Right lung (tissue), 2 donors: ENCODE measurements at regions not wholly inside any gene's neighbourhood (a gene's known extent, or its start where the extent isn't known, plus 50 kb on each side); places are given as distances from the start of the nearest gene placed in this dataset.
A peak's percentile ranks its signal among the peaks of the same experiment; 100 is the strongest.
"Not testable (repeated sequence)": the region's sequence is repeated elsewhere in the genome, so short reads cannot be mapped to it uniquely, and the experiment has no call there.

Experiments
- DNase-seq, 2 donors: peaks; one replicate each; pipeline ENCODE4 v3.0.0-alpha.2; 2013

- not testable (repeated sequence) for DNase-seq
Measured at GRCh38 chr4:121616449-121616848, 80.3 kb downstream of the ANXA5 start.

DNA sequence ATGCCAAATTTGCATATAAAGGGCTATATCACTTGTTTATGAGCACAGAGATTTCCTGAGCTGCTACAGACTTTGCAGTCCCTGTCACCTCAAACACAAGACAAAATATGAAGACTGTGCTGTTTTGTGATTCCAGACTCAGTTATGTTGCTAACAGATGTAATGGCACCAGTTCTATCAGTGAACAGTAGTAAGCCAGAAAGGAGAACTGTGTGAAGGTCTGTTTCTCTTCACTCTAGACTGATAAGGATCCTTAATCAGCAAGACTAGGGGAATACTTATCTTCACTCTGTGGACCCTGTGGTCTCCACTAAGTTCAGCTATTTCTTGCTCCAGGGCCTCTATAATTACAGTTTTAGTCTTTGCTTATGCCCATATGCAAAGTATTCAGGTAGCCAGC is 82.7 kb downstream of the ANXA5 start:
- DNase-seq = no peak

- DNase-seq = no peak
Measured at GRCh38 chr4:121599049-121599448, 97.7 kb downstream of the ANXA5 start.

DNA sequence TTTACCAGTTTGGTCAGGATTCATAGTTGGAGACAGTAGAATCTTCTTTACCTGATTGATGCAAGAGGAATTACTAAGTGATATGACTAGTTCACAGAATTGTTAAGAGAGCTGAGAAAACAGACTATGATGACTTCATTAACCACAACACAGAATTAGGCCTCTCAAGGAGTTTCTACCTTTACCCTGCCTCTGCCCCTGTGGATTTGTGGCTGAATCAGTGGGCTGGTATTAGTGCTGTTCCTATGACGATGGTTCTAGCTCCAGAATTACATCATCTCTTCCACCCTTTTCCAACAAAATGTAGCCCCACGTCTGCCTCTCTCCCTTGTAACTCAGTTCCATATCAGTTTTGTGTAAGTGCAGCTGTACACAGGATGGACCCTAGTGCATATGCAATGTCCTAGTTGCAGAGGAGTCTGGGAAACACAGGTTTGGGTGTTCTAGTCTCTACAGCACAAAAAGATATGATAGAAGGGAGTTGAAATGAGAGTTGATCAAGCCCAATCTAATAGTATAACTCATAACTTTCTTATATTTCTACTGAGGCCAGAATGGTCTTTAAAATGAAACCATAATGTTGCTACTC is 99.3 kb downstream of the ANXA5 start:
- no peak for DNase-seq

DNA sequence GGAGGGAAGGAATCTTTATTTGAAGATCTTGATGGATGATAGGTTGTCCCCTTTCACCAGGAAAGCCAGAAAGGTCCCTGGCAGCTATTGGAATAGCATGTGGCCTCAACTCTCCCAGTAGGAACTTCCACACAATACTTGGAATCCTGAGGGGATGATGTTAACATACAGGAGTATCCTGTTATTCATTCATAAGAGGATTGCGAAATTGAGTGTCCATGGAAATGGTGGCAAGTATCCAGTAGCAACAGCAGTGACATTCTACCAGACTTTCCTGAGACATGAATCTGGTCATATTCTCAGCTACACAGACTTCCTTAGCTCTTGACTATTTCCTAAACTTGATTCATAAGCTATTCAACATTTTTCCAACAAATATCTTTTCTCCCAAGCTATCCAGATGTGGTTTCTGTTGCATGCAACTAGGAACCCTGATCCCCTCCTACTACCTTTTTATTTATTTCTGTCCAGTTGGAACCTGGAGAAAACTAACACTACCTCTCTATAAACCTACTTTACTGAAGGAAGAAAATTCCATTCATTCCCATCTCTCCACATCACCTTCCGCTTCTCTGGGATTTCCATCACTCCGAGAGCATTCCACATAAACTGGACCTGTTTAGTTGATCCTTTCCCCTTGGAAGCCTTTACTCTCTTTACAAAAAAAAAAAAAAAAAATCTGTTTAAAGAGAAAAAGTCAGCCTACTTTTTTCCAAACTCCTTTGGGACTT is 101.8 kb downstream of the ANXA5 start:
- DNase-seq = peak; percentile 24 to 26

GRCh38 chr4:121593760-121594159 is 103.0 kb downstream of the ANXA5 start:
- DNase-seq = no peak

- not testable (repeated sequence) for DNase-seq
Measured at GRCh38 chr4:121592257-121592656, 104.5 kb downstream of the ANXA5 start.

- no peak for DNase-seq
Measured at GRCh38 chr4:121584836-121585235, 111.9 kb downstream of the ANXA5 start.

DNA sequence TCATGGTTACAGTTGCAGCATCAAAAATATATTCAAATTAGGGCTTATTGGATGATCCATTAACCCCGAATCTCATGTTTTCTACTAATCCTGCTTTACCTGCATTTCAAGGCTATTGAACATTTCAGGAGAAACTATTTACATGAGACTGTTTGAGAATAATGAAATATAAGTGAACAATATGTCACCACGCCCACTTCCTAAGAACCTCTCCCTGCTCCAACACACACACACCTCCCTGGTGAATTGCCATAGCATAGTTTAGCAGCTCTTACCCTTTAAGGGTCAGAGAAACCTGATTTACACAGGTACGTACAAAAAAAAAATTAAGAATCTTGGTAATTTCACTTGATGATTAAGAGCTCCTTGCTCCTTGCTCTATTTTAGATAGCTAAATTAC is 113.4 kb downstream of the ANXA5 start:
- DNase-seq = no peak

GRCh38 chr4:121582296-121582695 is 114.5 kb downstream of the ANXA5 start:
- no peak for DNase-seq

DNA sequence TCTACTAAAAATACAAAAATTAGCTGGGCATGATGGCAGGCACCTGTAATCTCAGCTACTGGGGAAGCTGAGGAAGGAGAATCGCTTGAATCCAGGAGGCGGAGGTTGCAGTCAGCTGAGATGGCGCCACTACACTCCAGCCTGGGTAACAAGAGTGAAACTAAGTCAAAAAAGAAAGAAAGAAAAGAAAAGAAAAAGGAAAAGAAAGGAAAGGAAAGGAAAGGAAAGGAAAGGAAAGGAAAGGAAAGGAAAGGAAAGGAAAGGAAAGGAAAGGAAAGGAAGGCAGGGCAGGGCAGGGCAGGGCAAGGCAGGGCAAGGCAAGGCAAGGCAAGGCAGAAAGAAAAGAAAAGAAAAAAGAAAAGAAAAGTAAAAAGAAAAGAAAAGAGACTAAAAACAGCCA is 121.4 kb downstream of the ANXA5 start:
- not testable (repeated sequence) for DNase-seq

DNA sequence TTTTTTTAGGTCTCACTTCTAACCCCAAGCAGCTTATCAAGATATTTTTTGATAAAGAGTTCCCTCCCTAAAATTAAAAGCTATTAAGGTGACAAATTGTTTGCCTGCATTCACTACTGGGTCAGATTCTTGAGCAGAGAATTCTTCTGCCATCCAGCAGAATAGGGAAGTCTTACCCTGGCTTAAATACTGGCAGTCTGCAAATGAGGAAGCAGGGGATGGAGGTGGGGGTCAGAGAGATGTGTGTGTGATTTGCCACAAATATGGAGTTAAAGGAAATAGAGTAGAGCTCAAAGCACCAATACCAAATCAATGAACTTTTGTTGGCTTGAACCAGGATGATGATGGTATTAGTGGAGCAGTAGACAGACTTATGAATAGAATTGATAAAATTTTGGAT is 122.2 kb downstream of the ANXA5 start:
- no peak for DNase-seq

DNA sequence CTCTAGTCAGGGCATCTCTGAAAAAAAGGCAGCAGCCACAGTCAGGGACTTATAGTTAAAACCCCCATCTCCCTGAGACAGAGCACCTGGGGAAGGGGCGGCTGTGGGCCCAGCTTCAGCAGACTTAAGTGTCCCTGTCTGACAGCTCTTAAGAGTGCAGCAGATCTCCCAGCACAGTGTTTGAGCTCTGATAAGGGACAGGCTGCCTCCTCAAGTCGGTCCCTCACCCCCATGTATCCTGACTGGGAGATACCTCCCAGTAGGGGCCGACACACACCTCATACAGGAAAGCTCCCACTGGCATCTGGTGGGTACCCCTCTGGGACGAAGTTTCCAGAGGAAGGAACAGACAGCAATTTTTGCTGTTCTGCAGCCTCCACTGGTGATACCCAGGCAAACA is 129.0 kb downstream of the ANXA5 start:
- DNase-seq = no peak

GRCh38 chr4:121564840-121565375 is 131.9 kb downstream of the ANXA5 start:
- DNase-seq = peak; percentile 31 to 40

GRCh38 chr4:121562811-121563210 is 134.0 kb downstream of the ANXA5 start:
- peak in 1 of 2 donors; percentile 13 for DNase-seq

DNA sequence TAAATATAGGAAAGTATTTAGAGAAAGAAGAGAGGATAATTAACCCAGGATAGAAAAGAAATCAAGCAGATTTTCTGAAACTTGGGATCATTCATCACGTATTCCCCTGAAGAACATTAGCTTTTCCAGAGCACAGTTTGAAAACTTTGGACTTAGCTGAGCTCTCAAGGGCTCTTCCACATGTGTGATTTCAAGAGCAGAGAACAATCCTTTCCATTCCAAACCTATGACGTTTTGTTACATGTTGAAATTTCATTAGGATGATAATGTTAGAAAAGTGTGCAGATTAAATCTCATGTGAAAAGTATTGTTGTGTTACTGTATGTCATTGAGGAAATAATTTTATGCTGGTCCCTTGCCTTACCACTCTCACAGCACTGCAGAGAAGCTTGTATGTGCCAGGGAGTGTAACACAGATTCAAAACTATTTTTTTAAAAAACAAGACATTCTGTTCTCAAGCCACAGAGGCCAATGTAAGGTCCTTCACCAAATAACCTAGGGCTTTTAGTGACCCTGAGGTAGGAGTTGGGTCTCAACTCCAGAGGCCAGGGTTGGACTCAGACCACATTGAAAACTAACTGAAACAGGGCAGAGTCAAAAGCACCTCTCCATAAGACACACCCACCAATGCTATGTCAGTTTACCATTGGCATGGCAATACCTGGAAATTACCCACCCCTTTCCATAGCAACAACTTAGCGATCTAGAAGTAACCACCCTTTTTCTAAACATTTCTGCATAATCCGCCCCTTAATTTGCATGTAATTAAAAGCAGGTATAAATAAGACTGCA is 141.3 kb downstream of the ANXA5 start:
- DNase-seq = no peak

DNA sequence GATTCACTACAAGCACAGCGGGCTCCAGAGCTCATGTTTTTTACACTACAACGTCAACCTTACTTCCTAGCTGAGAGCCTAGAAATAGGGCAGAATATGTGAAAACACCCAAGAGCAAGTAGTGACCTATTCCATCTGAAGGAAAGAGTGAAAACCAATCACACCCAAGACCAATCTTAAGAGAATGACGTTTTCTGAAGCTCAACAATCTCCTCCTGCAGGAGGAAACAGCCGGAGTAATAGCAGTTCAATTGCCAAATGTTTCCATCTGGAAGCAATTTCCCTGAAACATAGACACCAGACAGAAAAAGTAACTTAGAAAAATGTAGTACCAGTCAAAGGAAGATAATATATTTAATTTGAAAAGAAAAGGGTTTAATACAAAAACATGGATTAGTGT is 142.4 kb downstream of the ANXA5 start:
- peak in 1 of 2 donors; percentile 35 for DNase-seq

GRCh38 chr4:121551881-121552280 is 144.9 kb downstream of the ANXA5 start:
- DNase-seq = no peak

GRCh38 chr4:121551271-121551670 is 145.5 kb downstream of the ANXA5 start:
- no peak for DNase-seq

DNA sequence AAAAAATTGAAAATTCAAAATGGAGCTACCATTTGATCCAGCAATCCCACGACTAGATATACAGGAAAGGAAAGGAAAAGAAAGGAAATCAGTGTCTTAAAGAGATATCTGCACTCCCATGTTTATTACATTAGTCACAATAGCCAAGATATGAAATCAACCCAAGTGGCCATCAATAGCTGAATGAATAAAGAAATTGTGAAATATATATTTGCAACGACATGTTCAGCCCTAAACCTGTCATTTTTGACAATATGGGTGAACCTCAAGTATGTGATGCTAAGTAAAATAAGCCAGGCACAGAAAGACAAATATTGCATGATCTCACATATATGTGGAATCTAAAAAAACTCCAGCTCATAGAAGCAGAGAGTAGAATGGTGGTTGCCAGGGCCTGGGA is 155.1 kb downstream of the ANXA5 start:
- no peak for DNase-seq

DNA sequence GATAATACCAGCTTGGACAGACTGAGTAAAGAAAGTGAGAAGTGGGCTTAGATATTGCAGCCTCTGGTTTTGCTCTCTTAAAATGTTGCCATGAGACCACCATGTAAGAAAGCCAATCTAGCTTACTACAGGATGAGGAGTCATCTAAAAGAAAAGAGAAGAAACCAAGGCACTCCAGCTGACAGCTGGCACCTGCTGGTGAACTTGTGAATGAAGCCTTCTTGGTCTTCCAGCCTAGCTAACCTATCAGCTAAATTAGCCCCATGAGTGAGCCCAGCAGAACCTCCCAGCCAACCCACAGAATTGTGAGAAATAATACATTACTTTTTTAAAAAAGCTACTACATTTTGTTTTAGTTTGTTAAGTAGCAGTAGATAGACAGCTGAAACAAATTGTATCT is 154.5 kb upstream of the QRFPR start:
- no peak for DNase-seq

DNA sequence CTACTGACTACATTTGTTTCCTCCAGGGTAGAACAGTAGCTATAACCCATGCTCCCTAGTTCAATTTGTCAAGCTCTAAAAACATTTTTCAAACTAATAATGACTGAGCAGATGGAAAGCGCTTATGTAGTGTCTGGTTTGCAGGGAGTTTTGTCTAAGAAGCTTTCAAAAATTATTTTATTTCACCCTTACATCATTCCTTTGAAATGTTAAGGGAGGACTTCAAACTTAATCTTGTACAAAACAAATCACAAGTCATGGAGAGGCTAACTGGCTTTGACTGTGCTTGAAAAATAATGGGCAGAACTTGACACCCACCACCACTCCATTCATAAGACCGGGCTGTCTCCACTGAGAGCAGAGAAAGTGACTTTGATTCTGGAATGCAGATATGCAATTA is 153.4 kb upstream of the QRFPR start:
- no peak for DNase-seq

GRCh38 chr4:121526509-121526908 is 145.7 kb upstream of the QRFPR start:
- no peak for DNase-seq
